Sigmoid colon (tissue), 4 donors: ENCODE measurements at regions not wholly inside any gene's neighbourhood (a gene's known extent, or its start where the extent isn't known, plus 50 kb on each side); places are given as distances from the start of the nearest gene placed in this dataset.
A peak's percentile ranks its signal among the peaks of the same experiment; 100 is the strongest.

Experiments used
- EP300 ChIP-seq, 4 donors: sonication (generic); formaldehyde crosslinking; IDR thresholded peaks; one replicate each; pipeline ENCODE4 v1.6.1; 2017; ENCODE audit warnings: antibody characterized with exemption in 4 of 4
- POLR2A ChIP-seq, 2 donors: fragments of 450-650 bp; IDR thresholded peaks; one replicate each; pipeline ENCODE4 v1.6.1; 2016; ENCODE audit warnings: antibody characterized with exemption in 2 of 2, mild to moderate bottlenecking in 2 of 2, moderate library complexity in 2 of 2
- TF ChIP-seq, protein P1 (sequence below), 4 experiments: fragments of 450-650 bp in 3 of 4; fragments of 200-600 bp in 1 of 4; IDR thresholded peaks; one replicate each; pipeline ENCODE4 v1.5.1; 2016 to 2019; ENCODE audit warnings: antibody characterized with exemption in 4 of 4, mild to moderate bottlenecking in 3 of 4, moderate library complexity in 2 of 4

DNA sequence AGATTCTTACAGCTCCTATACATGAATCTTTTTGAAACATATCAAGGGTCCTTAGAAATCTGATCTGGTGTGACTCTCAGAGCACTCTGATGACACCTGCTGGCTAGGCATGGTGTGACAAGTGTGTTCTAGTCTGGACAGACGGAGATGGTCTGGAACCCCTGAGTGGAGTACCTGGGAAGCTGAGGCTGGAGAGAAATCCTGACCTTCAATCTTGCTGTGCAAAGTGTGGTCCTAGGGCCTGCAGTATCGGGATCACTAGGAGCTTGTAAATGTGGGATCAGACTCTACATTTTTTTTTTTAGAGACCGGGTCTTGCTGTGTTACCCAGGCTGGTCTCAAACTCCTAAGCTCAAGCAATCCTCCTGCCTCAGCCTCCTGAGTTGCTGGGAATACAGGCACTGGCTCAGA lies 78.6 kb upstream of the SOD1 start:
- TF ChIP-seq, protein P1, sequence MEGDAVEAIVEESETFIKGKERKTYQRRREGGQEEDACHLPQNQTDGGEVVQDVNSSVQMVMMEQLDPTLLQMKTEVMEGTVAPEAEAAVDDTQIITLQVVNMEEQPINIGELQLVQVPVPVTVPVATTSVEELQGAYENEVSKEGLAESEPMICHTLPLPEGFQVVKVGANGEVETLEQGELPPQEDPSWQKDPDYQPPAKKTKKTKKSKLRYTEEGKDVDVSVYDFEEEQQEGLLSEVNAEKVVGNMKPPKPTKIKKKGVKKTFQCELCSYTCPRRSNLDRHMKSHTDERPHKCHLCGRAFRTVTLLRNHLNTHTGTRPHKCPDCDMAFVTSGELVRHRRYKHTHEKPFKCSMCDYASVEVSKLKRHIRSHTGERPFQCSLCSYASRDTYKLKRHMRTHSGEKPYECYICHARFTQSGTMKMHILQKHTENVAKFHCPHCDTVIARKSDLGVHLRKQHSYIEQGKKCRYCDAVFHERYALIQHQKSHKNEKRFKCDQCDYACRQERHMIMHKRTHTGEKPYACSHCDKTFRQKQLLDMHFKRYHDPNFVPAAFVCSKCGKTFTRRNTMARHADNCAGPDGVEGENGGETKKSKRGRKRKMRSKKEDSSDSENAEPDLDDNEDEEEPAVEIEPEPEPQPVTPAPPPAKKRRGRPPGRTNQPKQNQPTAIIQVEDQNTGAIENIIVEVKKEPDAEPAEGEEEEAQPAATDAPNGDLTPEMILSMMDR (IDR thresholded peaks at IDR 0.05): peak; percentile 13 to 79 (median 56)
- no peak for TF ChIP-seq POLR2A (IDR thresholded peaks at IDR 0.05)
- no peak for TF ChIP-seq EP300 (IDR thresholded peaks at IDR 0.05)
